K562 (cell line): ENCODE measurements at regions not wholly inside any gene's neighbourhood (a gene's known extent, or its start where the extent isn't known, plus 50 kb on each side); places are given as distances from the start of the nearest gene placed in this dataset.

Source experiments
- ATAC-seq: fragments of 200-7000 bp; cut with Tn5 transposase; 3 replicates; pipeline ENCODE4 v1.9.1; 2020; ENCODE audit warnings: moderate library complexity
- BruUV-seq: library from RNA; stranded (reverse); fragments of 400-500 nt; replicated peaks from 2 replicates; lab custom pipeline; 2021; lab: Mats Ljungman, UMichigan
- CTCF ChIA-PET: fragments of 300-600 bp; formaldehyde crosslinking; extraction: SDS; loops from one replicate; lab custom pipeline; 2021; ENCODE audit warnings: low intra/inter-chr PET ratio; lab: Yijun Ruan, JAX
- POLR2A ChIA-PET: fragments of 300-600, 350-650 bp; sonication (Branson Sonifier 250); formaldehyde crosslinking; extraction: SDS; loops from one replicate; lab custom pipeline; 2021; ENCODE audit warnings: antibody characterized with exemption, inconsistent platforms; lab: Yijun Ruan, JAX
- DNase-seq, 4 experiments: peaks; one replicate each; pipeline versions ENCODE4 v3.0.0 to v3.0.0-alpha.2; 2011 to 2018; ENCODE audit warnings: low spot score in 3 of 4, mixed read lengths in 3 of 4; ENCODE audit errors: extremely low read depth in 1 of 4
- FAIRE-seq: peaks from 2 replicates; lab custom pipeline; 2011; peaks lifted over from hg19 to GRCh38; lab: Jason Lieb, UNC
- H2AFZ ChIP-seq: 2 replicates; pipeline ENCODE4 v1.6.0; 2011; ENCODE audit warnings: low read depth, low read length, control low read depth, inconsistent platforms
- H3K27ac ChIP-seq: fragments of 200-600 bp; 3 replicates; pipeline ENCODE4 v1.8.0; 2011; ENCODE audit warnings: low read depth, mild to moderate bottlenecking, control low read depth, inconsistent platforms, low read length, moderate library complexity, mixed read lengths; ENCODE audit errors: extremely low read depth
- H3K27me3 ChIP-seq, 2 experiments: fragments of 300-600 bp in 1 of 2; 2 replicates in 1 of 2; 3 replicates in 1 of 2; pipeline versions ENCODE4 v1.6.0 to v1.8.0; 2011; ENCODE audit warnings: inconsistent platforms in 2 of 2, low read length in 2 of 2, mild to moderate bottlenecking in 1 of 2, mixed read lengths in 1 of 2, moderate library complexity in 1 of 2; ENCODE audit not compliant: control insufficient read depth in 2 of 2, insufficient read depth in 2 of 2
- H3K36me3 ChIP-seq: fragments of 300-600 bp; 3 replicates; pipeline ENCODE4 v1.8.0; 2011; ENCODE audit warnings: mild to moderate bottlenecking, low read length, inconsistent platforms; ENCODE audit not compliant: control insufficient read depth, insufficient read depth
- H3K4me1 ChIP-seq, 2 experiments: fragments of 200-600 bp in 1 of 2; replicated peaks in 1 of 2; 2 replicates in 1 of 2; 3 replicates in 1 of 2; pipeline versions ENCODE4 v1.5.1 to v1.8.0; 2011; ENCODE audit warnings: inconsistent platforms in 2 of 2, low read length in 2 of 2, mild to moderate bottlenecking in 1 of 2, mixed read lengths in 1 of 2, moderate library complexity in 1 of 2; ENCODE audit not compliant: control insufficient read depth in 2 of 2, insufficient read depth in 2 of 2
- H3K4me2 ChIP-seq: 2 replicates; pipeline ENCODE4 v1.6.1; 2011; ENCODE audit warnings: low read length, control low read depth, inconsistent platforms, mixed read lengths; ENCODE audit not compliant: insufficient read depth
- H3K4me3 ChIP-seq: fragments of 200-600 bp; sonication (generic), shearing (Covaris generic); 2 replicates; pipeline ENCODE4 v1.5.1; 2016; ENCODE audit warnings: control low read depth, inconsistent platforms
- H3K79me2 ChIP-seq: fragments of 200-600 bp; 3 replicates; pipeline ENCODE4 v1.8.0; 2011; ENCODE audit warnings: low read length, inconsistent platforms; ENCODE audit not compliant: control insufficient read depth, insufficient read depth
- H3K9ac ChIP-seq, 2 experiments: 2 replicates each; pipeline versions ENCODE4 v1.6.0 to v1.6.1; 2011; ENCODE audit warnings: low read depth in 2 of 2, low read length in 2 of 2, control low read depth in 1 of 2, inconsistent platforms in 1 of 2, mild to moderate bottlenecking in 1 of 2, mixed read lengths in 1 of 2; ENCODE audit not compliant: insufficient read depth in 1 of 2
- H3K9me1 ChIP-seq: one replicate; pipeline ENCODE4 v1.6.0; 2011; ENCODE audit warnings: inconsistent platforms, mild to moderate bottlenecking, low read length, moderate library complexity; ENCODE audit not compliant: control insufficient read depth, insufficient read depth
- H3K9me3 ChIP-seq: replicated peaks from 2 replicates; pipeline ENCODE4 v1.5.1; 2011; ENCODE audit warnings: low read depth, low read length, inconsistent platforms; ENCODE audit not compliant: control insufficient read depth, insufficient read depth
- H4K20me1 ChIP-seq: replicated peaks from 2 replicates; pipeline ENCODE4 v1.6.1; 2011; ENCODE audit warnings: low read length, inconsistent platforms, mixed read lengths; ENCODE audit not compliant: control insufficient read depth, insufficient read depth
- ATF4 ChIP-seq: fragments of 450-650 bp; formaldehyde crosslinking; IDR thresholded peaks from 2 replicates; pipeline ENCODE4 v1.4.0; 2022; ENCODE audit warnings: mild to moderate bottlenecking, moderate library complexity
- BDP1 ChIP-seq: IDR thresholded peaks from 3 replicates; pipeline ENCODE4 v1.6.1; 2011; ENCODE audit not compliant: insufficient read length, insufficient read depth
- E4F1 ChIP-seq: fragments of 250-450 bp; sonication (Bioruptor Pico); IDR thresholded peaks from 2 replicates; pipeline ENCODE4 v1.5.0; 2021; ENCODE audit warnings: mild to moderate bottlenecking, borderline replicate concordance
- NFE2 ChIP-seq: IDR thresholded peaks from 2 replicates; pipeline ENCODE4 v1.6.1; 2014; ENCODE audit warnings: antibody characterized with exemption, low read depth
- NR1H2 ChIP-seq: sonication (generic); formaldehyde crosslinking; IDR thresholded peaks from 2 replicates; pipeline ENCODE4 v1.4.0; 2020; ENCODE audit warnings: mild to moderate bottlenecking, missing genetic modification reagents
- RBM25 ChIP-seq: fragments of 200-400 bp; formaldehyde crosslinking; IDR thresholded peaks from 2 replicates; pipeline ENCODE4 v1.6.1; 2018; ENCODE audit warnings: low read length, low read depth, moderate library complexity; ENCODE audit not compliant: severe bottlenecking
- STAT6 ChIP-seq: sonication (generic); formaldehyde crosslinking; IDR thresholded peaks from 2 replicates; pipeline ENCODE4 v1.8.1; 2023; ENCODE audit warnings: mild to moderate bottlenecking, missing genetic modification reagents
- TBL1XR1 ChIP-seq, 2 experiments: IDR thresholded peaks; 2 replicates each; pipeline ENCODE4 v1.6.1; 2012; ENCODE audit warnings: improper control_type of control experiment in 2 of 2, low read length in 2 of 2, mild to moderate bottlenecking in 1 of 2
- TCFL5 ChIP-seq: fragments of 250-450 bp; sonication (Bioruptor Pico); conservative IDR thresholded peaks from 2 replicates; pipeline ENCODE4 v1.6.1; 2021; ENCODE audit warnings: mild to moderate bottlenecking, moderate library complexity, matching md5 sums
- ZFP30 ChIP-seq: fragments of 250-450 bp; sonication (Bioruptor Pico); IDR thresholded peaks from 2 replicates; pipeline ENCODE4 v1.8.0; 2022; ENCODE audit warnings: moderate library complexity, mild to moderate bottlenecking, inconsistent platforms, borderline replicate concordance
- ZNF280A ChIP-seq: fragments of 450-650 bp; IDR thresholded peaks from 2 replicates; pipeline ENCODE4 v1.6.1; 2018; ENCODE audit warnings: mild to moderate bottlenecking, low read depth; ENCODE audit not compliant: partially characterized antibody
- ZNF695 ChIP-seq: fragments of 450-650 bp; formaldehyde crosslinking; IDR thresholded peaks from 2 replicates; pipeline ENCODE4 v1.4.0; 2020; ENCODE audit warnings: mild to moderate bottlenecking, moderate library complexity
- WGBS: fragments of 100-300 bp; shearing (Covaris generic); methylation state at CpG from one replicate; pipeline ENCODE4 v1.1.6; 2016; ENCODE audit warnings: low coverage, mixed read lengths; ENCODE audit not compliant: insufficient coverage; ENCODE audit errors: missing lambda C conversion rate; 5-methylcytosine and 5-hydroxymethylcytosine counted together
- in situ Hi-C: fragments of 300-500 bp; cut with MboI; formaldehyde crosslinking; loops from 4 replicates; pipeline ENCODE4 v1.15.0; 2018; ENCODE audit warnings: inconsistent platforms, mixed read lengths
- intact Hi-C: fragments of 100-400 bp; cut with micrococcal nuclease; formaldehyde crosslinking; loops from 2 replicates; pipeline ENCODE4 v1.14.2; 2022
- TF ChIP-seq, protein P1 (sequence below): fragments of 200-800 bp; sonication (Bioruptor generic); IDR thresholded peaks from 2 replicates; pipeline ENCODE4 v1.6.1; 2017; ENCODE audit warnings: missing genetic modification characterization, missing compliant biosample characterization

DNA sequence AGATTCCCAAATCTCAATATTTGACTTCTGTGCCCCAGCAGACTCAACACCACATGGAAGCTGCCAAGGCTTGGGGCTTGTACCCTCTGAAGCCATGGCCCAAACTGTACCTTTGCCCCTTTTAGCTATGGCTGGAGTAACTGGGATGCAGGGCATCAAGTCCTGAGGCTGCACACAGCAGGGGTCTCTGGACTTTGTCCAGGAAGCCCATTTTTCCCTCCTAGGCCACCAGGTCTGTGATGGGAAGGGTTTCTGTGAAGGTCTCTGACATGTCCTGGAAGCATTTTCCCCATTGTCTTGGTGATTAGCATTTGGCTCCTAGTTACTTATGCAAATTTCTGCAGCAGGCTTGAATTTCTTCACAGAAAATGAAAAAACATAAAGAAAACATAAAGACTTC lies 762.3 kb downstream of the GALC start (continued):
- TF ChIP-seq STAT6 = no peak
- no peak for TF ChIP-seq TBL1XR1 (IDR thresholded peaks at IDR 0.05; ENCODE audit: low read length in 2 of 2)
- no peak for TF ChIP-seq BDP1
- no peak for TF ChIP-seq NR1H2 (CRISPR knock-in tag)

GRCh38 chr14:87229131-87229530 lies 763.9 kb downstream of the GALC start:
- Histone ChIP-seq H3K4me1 (no peaks in the 10 kb centered on the region), H3K9me1 (no peaks in the 10 kb centered on the region), H3K79me2 (no peaks in the 10 kb centered on the region), H3K36me3 (no peaks in the 10 kb centered on the region), H4K20me1 (no peaks in the 10 kb centered on the region), H3K4me2 (no peak overlapping the region), H2AFZ (no peak overlapping the region), H3K27ac (no peak overlapping the region), H3K27me3 (no peaks in the 10 kb centered on the region), H3K9ac (no peak overlapping the region), H3K9me3 (no peaks in the 10 kb centered on the region), H3K4me3 (no peak overlapping the region)
- no peak for ATAC-seq
- in situ Hi-C loops (no loop called here), intact Hi-C loops (no loop called here)
- POLR2A ChIA-PET = no interaction called here
- CTCF ChIA-PET = no interaction called here
- 0% methylated on average over 1 of the region's 1 CpG for WGBS
- no peak for FAIRE-seq
- BruUV-seq = no TSS peak
- no peak for DNase-seq
- TF ChIP-seq ATF4 (no peak), TCFL5 (no peak), E4F1 (no peak), ZFP30 (no peak), RBM25 (no peak), ZNF280A (no peak), NFE2 (no peak), ZNF695 (no peak)
- TF ChIP-seq, protein P1, sequence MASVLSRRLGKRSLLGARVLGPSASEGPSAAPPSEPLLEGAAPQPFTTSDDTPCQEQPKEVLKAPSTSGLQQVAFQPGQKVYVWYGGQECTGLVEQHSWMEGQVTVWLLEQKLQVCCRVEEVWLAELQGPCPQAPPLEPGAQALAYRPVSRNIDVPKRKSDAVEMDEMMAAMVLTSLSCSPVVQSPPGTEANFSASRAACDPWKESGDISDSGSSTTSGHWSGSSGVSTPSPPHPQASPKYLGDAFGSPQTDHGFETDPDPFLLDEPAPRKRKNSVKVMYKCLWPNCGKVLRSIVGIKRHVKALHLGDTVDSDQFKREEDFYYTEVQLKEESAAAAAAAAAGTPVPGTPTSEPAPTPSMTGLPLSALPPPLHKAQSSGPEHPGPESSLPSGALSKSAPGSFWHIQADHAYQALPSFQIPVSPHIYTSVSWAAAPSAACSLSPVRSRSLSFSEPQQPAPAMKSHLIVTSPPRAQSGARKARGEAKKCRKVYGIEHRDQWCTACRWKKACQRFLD (CRISPR knock-in tag) = no peak
